ENCODE measurements at regions not wholly inside any gene's neighbourhood (a gene's known extent, or its start where the extent isn't known, plus 50 kb on each side); places are given as distances from the start of the nearest gene placed in this dataset.

DNA sequence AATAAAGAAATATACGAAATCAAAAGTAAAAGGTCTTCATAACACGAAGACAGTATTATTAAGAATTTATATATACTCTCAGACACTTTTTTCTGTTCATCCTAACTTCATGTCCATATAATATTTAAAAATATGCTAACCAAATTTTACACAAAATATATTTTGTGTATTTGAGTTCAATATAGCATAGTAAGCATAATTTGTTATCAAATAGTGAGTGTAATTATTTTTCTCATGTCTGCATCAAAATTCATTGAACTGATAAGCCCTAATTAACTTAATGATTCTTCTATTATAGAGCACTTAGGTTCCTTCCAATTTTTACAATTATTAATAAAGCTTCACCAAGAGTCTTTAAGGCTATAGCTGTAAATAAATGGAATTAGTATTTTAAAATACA is 99.7 kb upstream of the SYT1 start:
- TF ChIP-seq, protein P1, sequence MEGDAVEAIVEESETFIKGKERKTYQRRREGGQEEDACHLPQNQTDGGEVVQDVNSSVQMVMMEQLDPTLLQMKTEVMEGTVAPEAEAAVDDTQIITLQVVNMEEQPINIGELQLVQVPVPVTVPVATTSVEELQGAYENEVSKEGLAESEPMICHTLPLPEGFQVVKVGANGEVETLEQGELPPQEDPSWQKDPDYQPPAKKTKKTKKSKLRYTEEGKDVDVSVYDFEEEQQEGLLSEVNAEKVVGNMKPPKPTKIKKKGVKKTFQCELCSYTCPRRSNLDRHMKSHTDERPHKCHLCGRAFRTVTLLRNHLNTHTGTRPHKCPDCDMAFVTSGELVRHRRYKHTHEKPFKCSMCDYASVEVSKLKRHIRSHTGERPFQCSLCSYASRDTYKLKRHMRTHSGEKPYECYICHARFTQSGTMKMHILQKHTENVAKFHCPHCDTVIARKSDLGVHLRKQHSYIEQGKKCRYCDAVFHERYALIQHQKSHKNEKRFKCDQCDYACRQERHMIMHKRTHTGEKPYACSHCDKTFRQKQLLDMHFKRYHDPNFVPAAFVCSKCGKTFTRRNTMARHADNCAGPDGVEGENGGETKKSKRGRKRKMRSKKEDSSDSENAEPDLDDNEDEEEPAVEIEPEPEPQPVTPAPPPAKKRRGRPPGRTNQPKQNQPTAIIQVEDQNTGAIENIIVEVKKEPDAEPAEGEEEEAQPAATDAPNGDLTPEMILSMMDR (IDR thresholded peaks at IDR 0.05) = no peak

DNA sequence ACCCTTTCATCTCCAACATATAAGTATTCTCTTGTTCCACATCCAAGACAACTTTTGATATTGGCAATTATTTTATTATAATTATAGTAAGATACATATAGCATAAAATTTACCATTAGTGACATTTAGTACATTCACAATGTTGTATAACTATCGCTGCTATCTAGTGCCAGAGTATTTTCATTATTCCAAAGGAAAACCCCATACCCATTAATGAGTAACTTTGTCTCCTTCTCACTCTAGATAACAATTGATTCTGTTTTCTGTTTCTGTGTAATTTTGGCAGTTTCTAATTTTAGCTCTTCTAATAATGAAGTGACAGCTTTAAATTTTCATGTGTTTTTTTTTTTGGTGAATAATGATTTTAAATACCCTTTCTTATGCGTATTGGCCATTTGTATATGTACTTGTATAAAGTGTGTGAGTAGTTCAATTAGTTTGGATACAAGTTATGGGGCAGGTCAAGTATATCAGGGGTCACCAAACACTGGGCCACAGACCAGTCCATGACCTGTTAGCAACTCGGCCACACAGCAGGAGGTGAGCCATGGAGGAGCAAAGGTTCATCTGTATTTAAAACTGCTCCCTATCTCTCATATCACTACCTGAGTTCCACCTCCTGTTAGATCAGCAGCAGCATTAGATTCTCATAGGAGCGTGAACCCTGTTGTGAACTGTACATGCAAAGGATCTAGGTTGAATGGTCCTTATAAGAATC is 97.2 kb upstream of the SYT1 start:
- TF ChIP-seq, protein P1 (IDR thresholded peaks at IDR 0.05) = no peak

DNA sequence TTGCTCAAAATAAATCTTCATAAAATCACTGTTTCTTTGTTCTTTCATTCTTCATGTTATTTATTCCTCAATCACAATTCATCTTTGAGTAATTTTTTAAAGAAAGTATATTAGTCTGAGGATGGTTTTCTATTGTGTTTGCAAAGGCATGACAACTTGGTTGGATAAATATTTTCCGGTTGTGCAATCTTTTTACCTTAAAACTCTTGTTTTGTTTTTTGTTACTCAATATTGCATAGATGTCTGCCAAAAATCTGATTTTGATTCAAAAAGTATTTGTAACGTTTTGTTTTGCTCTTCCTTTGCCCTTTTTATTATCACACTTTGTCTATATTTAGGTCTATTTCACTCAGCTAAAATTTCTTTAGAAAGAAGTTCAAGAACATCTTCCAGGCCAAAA is 86.2 kb upstream of the SYT1 start:
- TF ChIP-seq, protein P1 (IDR thresholded peaks at IDR 0.05) = no peak

DNA sequence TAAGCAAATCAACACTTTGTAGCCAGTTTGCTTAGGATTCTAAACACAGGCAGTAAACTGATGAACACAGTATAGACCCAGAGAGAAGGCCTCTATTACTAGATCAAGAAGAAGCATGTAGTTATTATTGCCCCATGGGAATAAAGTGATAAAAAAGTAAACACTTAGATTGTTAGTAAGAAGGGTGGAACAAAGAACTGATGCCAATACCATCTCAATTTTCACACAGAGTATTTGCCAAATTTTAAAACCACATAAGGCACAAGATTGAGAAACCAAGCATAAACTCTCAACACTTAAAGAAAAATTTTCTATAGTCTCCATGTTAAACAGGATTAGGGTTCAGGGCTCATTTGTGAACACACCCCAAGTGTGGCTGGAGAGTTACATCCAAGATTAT is 77.0 kb upstream of the SYT1 start:
- TF ChIP-seq, protein P1 (IDR thresholded peaks at IDR 0.05) = no peak

DNA sequence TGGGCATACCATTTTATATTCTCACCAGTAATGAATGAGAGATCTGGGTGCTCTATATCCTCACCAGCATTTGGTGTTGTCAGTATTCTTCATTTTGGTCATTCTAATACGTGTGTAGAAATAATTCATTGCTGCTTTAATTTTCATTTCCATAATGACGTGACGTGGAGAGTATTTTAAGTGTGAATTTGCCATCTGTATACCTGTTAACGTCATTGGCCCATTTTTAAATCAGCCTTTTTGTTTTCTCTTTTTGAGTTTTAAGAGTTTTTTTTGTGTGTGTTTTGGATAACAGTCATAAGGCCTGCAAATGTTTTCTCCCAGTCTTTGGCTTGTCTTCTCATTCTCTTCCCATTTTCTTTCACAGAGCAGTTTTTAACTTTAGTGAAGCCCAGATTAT is 74.4 kb upstream of the SYT1 start:
- TF ChIP-seq, protein P1 (IDR thresholded peaks at IDR 0.05) = no peak

DNA sequence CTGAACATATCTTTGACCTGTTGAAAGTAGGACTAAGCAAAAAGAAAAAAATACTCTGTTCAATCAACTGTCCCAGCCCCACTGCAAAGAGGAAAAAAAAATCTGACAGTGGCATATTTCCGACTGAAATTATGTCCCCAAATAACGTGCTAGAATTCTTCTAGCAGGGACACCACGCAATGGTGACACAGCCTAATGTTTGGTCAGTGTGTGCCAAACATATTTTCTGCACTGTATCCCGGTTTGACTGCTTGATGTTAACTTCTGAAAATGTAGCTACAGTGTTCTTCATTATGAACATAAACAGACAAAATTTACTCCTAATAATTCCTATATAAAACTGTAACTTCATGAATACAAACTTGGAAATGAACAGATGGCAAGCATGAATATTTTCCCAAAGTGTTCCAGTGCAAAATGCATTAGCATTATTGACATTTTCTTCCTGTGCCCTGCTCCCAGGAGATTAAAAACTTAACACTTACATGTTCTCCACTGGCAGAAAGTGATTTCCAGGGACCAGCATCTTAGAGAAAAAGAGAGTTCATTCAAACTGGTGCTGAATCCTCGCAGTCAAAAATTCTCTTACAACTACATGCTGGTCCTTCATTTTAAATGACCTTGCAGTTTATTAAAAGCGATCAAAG is 72.4 kb upstream of the SYT1 start:
- TF ChIP-seq, protein P1 (IDR thresholded peaks at IDR 0.05) = no peak

DNA sequence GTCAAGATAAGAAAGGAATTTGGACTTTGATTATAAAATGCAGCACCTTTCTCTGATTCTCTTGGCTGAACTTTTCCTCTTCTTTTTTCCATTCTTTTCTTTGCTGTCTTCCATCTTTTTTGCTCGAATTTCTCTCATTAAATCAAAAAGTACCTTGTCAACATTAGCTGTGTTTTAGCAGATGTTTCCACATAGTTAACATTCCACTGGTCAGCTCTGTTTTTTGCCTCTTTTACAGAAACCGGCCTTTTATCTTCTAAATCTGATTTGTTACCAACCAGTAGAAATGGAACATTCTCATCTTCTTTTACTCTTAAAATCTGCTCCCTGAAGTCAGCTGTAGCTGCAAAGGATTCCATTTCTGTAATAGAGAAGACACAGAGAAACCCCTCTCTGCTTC is 71.1 kb upstream of the SYT1 start:
- TF ChIP-seq, protein P1 (IDR thresholded peaks at IDR 0.05) = no peak

Data from LNCAP (cell line).